ENCODE measurements at regions not wholly inside any gene's neighbourhood (a gene's known extent, or its start where the extent isn't known, plus 50 kb on each side); places are given as distances from the start of the nearest gene placed in this dataset.
"Not testable (repeated sequence)": the region's sequence is repeated elsewhere in the genome, so short reads cannot be mapped to it uniquely, and the experiment has no call there.

DNA sequence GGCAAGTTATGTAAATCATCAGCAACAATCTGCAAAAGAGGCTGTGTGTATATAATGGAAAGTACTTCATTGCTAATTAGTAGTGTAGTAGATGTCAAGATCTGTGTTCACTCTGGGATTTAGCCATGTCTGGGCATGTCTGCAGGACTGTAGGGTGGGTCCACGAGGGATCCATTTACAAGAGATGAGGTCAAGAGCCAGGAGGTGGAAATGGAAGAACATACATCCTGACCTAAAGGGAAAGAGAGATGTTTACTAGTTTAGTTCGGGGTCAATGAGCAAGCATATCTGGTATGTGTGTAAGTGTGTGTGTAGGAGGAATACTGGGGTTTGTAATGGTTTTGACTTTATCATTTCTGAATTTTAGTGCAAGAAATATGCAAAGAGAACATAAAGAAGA, 171.5 kb upstream of the NANOGP8 start:
- no peaks in the 10 kb centered on the region for H3K36me3 ChIP-seq (ENCODE audit: control insufficient read depth, insufficient read depth, low read length)
- DNase-seq (ENCODE audit: low read depth), result peak; percentile 91
- no peaks in the 10 kb centered on the region for H3K27me3 ChIP-seq (ENCODE audit: control insufficient read depth, insufficient read depth, low read length)
- no peak overlapping the region for H3K4me3 ChIP-seq (ENCODE audit: low read depth, low read length)
- no peak for FAIRE-seq
- TF ChIP-seq CTCF (IDR thresholded peaks at IDR 0.05; ENCODE audit: insufficient read depth, low read length, severe bottlenecking), result no peak

- no peak for FAIRE-seq
- H3K27me3 ChIP-seq (ENCODE audit: control insufficient read depth, insufficient read depth, low read length), result no peaks in the 10 kb centered on the region
- H3K4me3 ChIP-seq (ENCODE audit: low read depth, low read length), result no peak overlapping the region
- TF ChIP-seq CTCF (IDR thresholded peaks at IDR 0.05; ENCODE audit: insufficient read depth, low read length, severe bottlenecking), result no peak
- no peaks in the 10 kb centered on the region for H3K36me3 ChIP-seq (ENCODE audit: control insufficient read depth, insufficient read depth, low read length)
- DNase-seq (ENCODE audit: low read depth), result no peak
Observed at GRCh38 chr15:35256141-35256540, 171.0 kb upstream of the NANOGP8 start.

DNA sequence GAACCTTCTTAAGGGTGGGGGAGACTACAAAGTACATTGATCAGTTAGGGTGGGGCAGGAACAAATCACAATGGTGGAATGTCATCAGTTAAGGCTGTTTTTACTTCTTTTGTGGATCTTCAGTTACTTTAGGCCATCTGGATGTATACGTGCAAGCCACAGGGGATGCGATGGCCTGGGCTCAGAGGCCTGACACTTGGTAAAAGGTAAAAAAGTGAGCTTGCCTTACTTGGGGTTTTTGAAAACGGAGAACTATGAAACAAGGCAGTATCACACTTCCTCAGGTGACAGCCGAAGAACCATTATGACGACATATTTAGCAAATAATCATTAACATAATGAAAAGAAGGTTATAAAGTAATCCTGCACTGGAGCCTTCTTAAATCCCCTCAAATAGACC, 169.8 kb upstream of the NANOGP8 start:
- DNase-seq (ENCODE audit: low read depth); FAIRE-seq; H3K4me3 ChIP-seq (ENCODE audit: low read depth, low read length); H3K36me3 ChIP-seq (ENCODE audit: control insufficient read depth, insufficient read depth, low read length); H3K27me3 ChIP-seq (ENCODE audit: control insufficient read depth, insufficient read depth, low read length): not testable (repeated sequence)

DNA sequence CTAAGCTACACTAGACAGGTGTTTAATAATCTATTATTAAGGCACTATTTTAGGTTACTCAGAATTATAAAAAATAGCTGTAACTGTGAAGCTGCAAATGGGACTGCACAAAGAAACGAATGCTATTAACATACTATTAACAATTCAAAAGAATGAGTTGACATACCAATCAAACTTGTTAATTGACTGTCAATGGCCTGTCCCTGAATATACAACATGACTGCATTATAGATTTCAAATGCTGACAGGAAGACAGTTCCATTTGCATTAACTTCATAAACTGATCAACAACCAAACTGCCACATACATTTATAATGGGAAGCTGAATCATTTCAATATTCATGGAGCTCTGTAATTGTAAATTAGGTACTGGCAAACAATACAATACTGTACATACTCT, 169.0 kb upstream of the NANOGP8 start:
- Histone ChIP-seq H3K36me3 (ENCODE audit: control insufficient read depth, insufficient read depth, low read length) (no peaks in the 10 kb centered on the region), H3K4me3 (ENCODE audit: low read depth, low read length) (no peak overlapping the region), H3K27me3 (ENCODE audit: control insufficient read depth, insufficient read depth, low read length) (no peaks in the 10 kb centered on the region)
- no peak for DNase-seq (ENCODE audit: low read depth)
- no peak for TF ChIP-seq CTCF (IDR thresholded peaks at IDR 0.05; ENCODE audit: insufficient read depth, low read length, severe bottlenecking)
- no peak for FAIRE-seq

DNA sequence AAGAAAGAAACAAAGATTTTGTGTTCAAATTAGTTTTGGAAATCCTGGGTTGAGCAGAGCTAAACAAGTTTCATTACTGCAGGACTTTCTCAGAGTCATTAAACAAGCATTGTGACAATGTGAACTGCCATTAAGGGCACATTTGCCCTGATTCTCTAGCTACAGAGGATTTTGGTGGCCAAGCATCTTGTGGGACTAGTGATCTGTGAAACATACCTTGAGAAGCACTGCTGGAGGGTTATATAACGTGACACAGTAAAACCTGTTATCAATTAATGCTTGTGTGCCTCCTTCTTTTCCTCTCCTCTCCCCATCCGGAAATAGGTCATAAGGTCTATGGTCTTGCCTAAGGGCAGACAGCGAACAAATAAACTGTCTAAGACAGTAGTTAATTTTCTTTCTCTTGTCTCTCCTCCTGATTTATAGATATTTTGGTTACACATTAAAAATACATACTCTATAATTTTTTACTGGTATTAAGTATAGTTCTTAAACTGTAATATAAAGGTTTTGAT, 167.3 kb upstream of the NANOGP8 start:
- H3K4me3 ChIP-seq (ENCODE audit: low read depth, low read length), result no peak overlapping the region
- no peaks in the 10 kb centered on the region for H3K36me3 ChIP-seq (ENCODE audit: control insufficient read depth, insufficient read depth, low read length)
- H3K27me3 ChIP-seq (ENCODE audit: control insufficient read depth, insufficient read depth, low read length), result no peaks in the 10 kb centered on the region
- no peak for TF ChIP-seq CTCF (IDR thresholded peaks at IDR 0.05; ENCODE audit: insufficient read depth, low read length, severe bottlenecking)
- FAIRE-seq (no peak), DNase-seq (ENCODE audit: low read depth) (no peak)

- DNase-seq (ENCODE audit: low read depth) (no peak), FAIRE-seq (no peak)
- no peaks in the 10 kb centered on the region for H3K36me3 ChIP-seq (ENCODE audit: control insufficient read depth, insufficient read depth, low read length)
- H3K27me3 ChIP-seq (ENCODE audit: control insufficient read depth, insufficient read depth, low read length), result no peaks in the 10 kb centered on the region
- no peak for TF ChIP-seq CTCF (IDR thresholded peaks at IDR 0.05; ENCODE audit: insufficient read depth, low read length, severe bottlenecking)
- H3K4me3 ChIP-seq (ENCODE audit: low read depth, low read length), result no peak overlapping the region
Observed at GRCh38 chr15:35247150-35247549, 162.1 kb upstream of the NANOGP8 start.
